H9 (cell line): ENCODE measurements at regions not wholly inside any gene's neighbourhood (a gene's known extent, or its start where the extent isn't known, plus 50 kb on each side); places are given as distances from the start of the nearest gene placed in this dataset.

ENCODE experiments used
- DNase-seq: peaks from one replicate; pipeline ENCODE4 v3.0.0-alpha.2; 2017
- H2AFZ ChIP-seq: one replicate; pipeline ENCODE4 v1.6.1; 2013; ENCODE audit warnings: mild to moderate bottlenecking, low read length, control low read depth, moderate library complexity
- H2AK5ac ChIP-seq: 2 replicates; pipeline ENCODE4 v1.6.1; 2013; ENCODE audit warnings: low read length, control low read depth, mixed read lengths; ENCODE audit not compliant: insufficient read length
- H2BK120ac ChIP-seq: one replicate; pipeline ENCODE4 v1.6.1; 2013; ENCODE audit warnings: low read depth, mild to moderate bottlenecking, low read length, control low read depth, inconsistent platforms; ENCODE audit not compliant: poor library complexity, severe bottlenecking
- H2BK12ac ChIP-seq: 2 replicates; pipeline ENCODE4 v1.6.1; 2013; ENCODE audit warnings: low read length, control low read depth, mixed read lengths, low read depth; ENCODE audit not compliant: insufficient read length
- H2BK15ac ChIP-seq: 2 replicates; pipeline ENCODE4 v1.6.1; 2013; ENCODE audit warnings: low read depth, low read length, control low read depth
- H2BK20ac ChIP-seq: one replicate; pipeline ENCODE4 v1.6.1; 2013; ENCODE audit warnings: low read depth, mild to moderate bottlenecking, low read length, control low read depth, inconsistent platforms; ENCODE audit not compliant: poor library complexity, severe bottlenecking
- H2BK5ac ChIP-seq: 2 replicates; pipeline ENCODE4 v1.6.1; 2013; ENCODE audit warnings: low read length, control low read depth, mixed read lengths; ENCODE audit not compliant: insufficient read length
- H3K14ac ChIP-seq: 2 replicates; pipeline ENCODE4 v1.6.1; 2013; ENCODE audit warnings: low read length, control low read depth; ENCODE audit not compliant: insufficient read depth
- H3K18ac ChIP-seq: 2 replicates; pipeline ENCODE4 v1.6.1; 2013; ENCODE audit warnings: low read depth, mild to moderate bottlenecking, mixed read lengths, low read length, control low read depth; ENCODE audit not compliant: insufficient read length
- H3K23ac ChIP-seq: 2 replicates; pipeline ENCODE4 v1.6.1; 2013; ENCODE audit warnings: low read length, control low read depth, mixed read lengths, low read depth; ENCODE audit not compliant: insufficient read length
- H3K23me2 ChIP-seq: 2 replicates; pipeline ENCODE4 v1.6.1; 2013; ENCODE audit warnings: low read depth, mild to moderate bottlenecking, mixed read lengths, low read length, control low read depth; ENCODE audit not compliant: insufficient read length, poor library complexity, severe bottlenecking
- H3K27ac ChIP-seq: 2 replicates; pipeline ENCODE4 v1.5.1; 2013; ENCODE audit warnings: low read length, control low read depth, mixed read lengths, low read depth; ENCODE audit not compliant: insufficient read length
- H3K27me3 ChIP-seq: 2 replicates; pipeline ENCODE4 v1.6.1; 2013; ENCODE audit warnings: low read length, control low read depth, inconsistent platforms; ENCODE audit not compliant: insufficient read depth
- H3K4ac ChIP-seq: 2 replicates; pipeline ENCODE4 v1.6.1; 2013; ENCODE audit warnings: low read depth, mild to moderate bottlenecking, control low read depth, inconsistent platforms, low read length, moderate library complexity
- H3K4me1 ChIP-seq: 2 replicates; pipeline ENCODE4 v1.6.1; 2013; ENCODE audit warnings: low read length, control low read depth, inconsistent platforms; ENCODE audit not compliant: insufficient read depth
- H3K4me2 ChIP-seq: 2 replicates; pipeline ENCODE4 v1.6.1; 2013; ENCODE audit warnings: low read length, control low read depth, mixed read lengths; ENCODE audit not compliant: insufficient read length, insufficient read depth
- H3K56ac ChIP-seq: 2 replicates; pipeline ENCODE4 v1.6.1; 2013; ENCODE audit warnings: low read depth, mild to moderate bottlenecking, mixed read lengths, low read length, control low read depth; ENCODE audit not compliant: insufficient read length
- H3K79me1 ChIP-seq: 2 replicates; pipeline ENCODE4 v1.6.1; 2013; ENCODE audit warnings: low read depth, mild to moderate bottlenecking, moderate library complexity, low read length, control low read depth, inconsistent platforms; ENCODE audit not compliant: insufficient read depth, poor library complexity, severe bottlenecking
- H3K79me2 ChIP-seq: 2 replicates; pipeline ENCODE4 v1.6.1; 2013; ENCODE audit warnings: low read length, control low read depth, inconsistent platforms; ENCODE audit not compliant: insufficient read depth
- H3K9ac ChIP-seq: 2 replicates; pipeline ENCODE4 v1.6.1; 2013; ENCODE audit warnings: low read length, control low read depth, mixed read lengths; ENCODE audit not compliant: insufficient read length; ENCODE audit errors: extremely low read depth
- H3K9me3 ChIP-seq: one replicate; pipeline ENCODE4 v1.6.1; 2013; ENCODE audit warnings: low read depth, low read length, inconsistent platforms; ENCODE audit not compliant: control insufficient read depth
- H3T11ph ChIP-seq: one replicate; pipeline ENCODE4 v1.6.1; 2013; ENCODE audit warnings: mild to moderate bottlenecking, low read length, control low read depth, inconsistent platforms
- H4K20me1 ChIP-seq: one replicate; pipeline ENCODE4 v1.6.1; 2013; ENCODE audit not compliant: control insufficient read depth, insufficient read length, insufficient read depth
- H4K5ac ChIP-seq: 2 replicates; pipeline ENCODE4 v1.6.1; 2013; ENCODE audit warnings: low read depth, mild to moderate bottlenecking, mixed read lengths, low read length, control low read depth; ENCODE audit not compliant: insufficient read length
- H4K8ac ChIP-seq: replicated peaks from 2 replicates; pipeline ENCODE4 v1.6.1; 2013; ENCODE audit warnings: low read length, control low read depth, mixed read lengths, low read depth; ENCODE audit not compliant: insufficient read length
- H4K91ac ChIP-seq: 2 replicates; pipeline ENCODE4 v1.6.1; 2013; ENCODE audit warnings: low read depth, mild to moderate bottlenecking, moderate library complexity, mixed read lengths, low read length, control low read depth; ENCODE audit not compliant: insufficient read length
- H3K27ac Mint-ChIP-seq, 3 experiments: 2 replicates in 2 of 3; 3 replicates in 1 of 3; pipeline ENCODE4 v1.8.0; 2020 to 2021; ENCODE audit warnings: mixed read lengths in 3 of 3, mild to moderate bottlenecking in 1 of 3, moderate library complexity in 1 of 3
- H3K27me3 Mint-ChIP-seq: 2 replicates; pipeline ENCODE4 v1.8.0; 2021; ENCODE audit warnings: low read depth, mild to moderate bottlenecking, moderate library complexity, mixed read lengths
- H3K36me3 Mint-ChIP-seq, 3 experiments: 2 replicates in 2 of 3; 3 replicates in 1 of 3; pipeline ENCODE4 v1.8.0; 2020 to 2021; ENCODE audit warnings: low read depth in 3 of 3, mixed read lengths in 3 of 3; ENCODE audit not compliant: insufficient read depth in 1 of 3
- H3K4me1 Mint-ChIP-seq, 2 experiments: 2 replicates each; pipeline ENCODE4 v1.8.0; 2020; ENCODE audit warnings: mixed read lengths in 2 of 2
- H3K4me3 Mint-ChIP-seq, 2 experiments: 2 replicates in 1 of 2; 3 replicates in 1 of 2; pipeline ENCODE4 v1.8.0; 2020 to 2021; ENCODE audit warnings: mild to moderate bottlenecking in 2 of 2, mixed read lengths in 2 of 2, moderate library complexity in 1 of 2
- H3K9me3 Mint-ChIP-seq, 2 experiments: 2 replicates in 1 of 2; 3 replicates in 1 of 2; pipeline ENCODE4 v1.8.0; 2020; ENCODE audit warnings: mild to moderate bottlenecking in 2 of 2, mixed read lengths in 2 of 2, moderate library complexity in 1 of 2
- CTCF ChIP-seq: fragments of 200-600 bp; sonication (generic); conservative IDR thresholded peaks from 3 replicates; pipeline ENCODE4 v1.8.0; 2021; ENCODE audit warnings: antibody characterized with exemption, mild to moderate bottlenecking
- WGBS: extraction: QIAGEN DNeasy Blood & Tissue Kit; methylation state at CpG from one replicate; pipeline ENCODE4 v1.1.7; 2013; ENCODE audit warnings: missing lambda C conversion rate, low lambda C conversion rate, mixed read lengths; ENCODE audit not compliant: insufficient read length; ENCODE audit errors: extremely low coverage; 5-methylcytosine and 5-hydroxymethylcytosine counted together

GRCh38 chr1:198829356-198829755 is 190.5 kb downstream of the PTPRC start:
- Histone ChIP-seq H3K4me2 (no peak overlapping the region), H3K9me3 (no peaks in the 10 kb centered on the region), H3K23me2 (no peaks in the 10 kb centered on the region), H3K79me1 (no peaks in the 10 kb centered on the region), H4K5ac (no peak overlapping the region), H2AFZ (no peak overlapping the region), H4K20me1 (no peaks in the 10 kb centered on the region), H3T11ph (no peak overlapping the region), H3K23ac (no peak overlapping the region), H2BK120ac (no peak overlapping the region), H3K4ac (no peak overlapping the region), H2BK5ac (no peak overlapping the region), H4K8ac (no peak overlapping the region), H2BK12ac (no peak overlapping the region), H2BK15ac (no peak overlapping the region), H3K9ac (no peak overlapping the region), H3K4me1 (no peaks in the 10 kb centered on the region), H3K56ac (no peak overlapping the region), H3K27ac (no peak overlapping the region), H4K91ac (no peak overlapping the region), H3K14ac (no peak overlapping the region), H2BK20ac (no peak overlapping the region), H3K18ac (no peak overlapping the region), H3K79me2 (no peaks in the 10 kb centered on the region), H2AK5ac (no peak overlapping the region), H3K27me3 (no peaks in the 10 kb centered on the region)
- H3K4me1 Mint-ChIP-seq = peaks cover 3 to 8% of the 10 kb centered on the region in 2 experiments
- no peak overlapping the region for H3K27ac Mint-ChIP-seq
- H3K36me3 Mint-ChIP-seq = no peaks in the 10 kb centered on the region
- DNase-seq = no peak
- WGBS = no CpG with 5 or more reads among the region's 2 CpGs
- H3K27me3 Mint-ChIP-seq = no peaks in the 10 kb centered on the region; the same call in 1 of the 2 replicates
- no peak overlapping the region for H3K4me3 Mint-ChIP-seq
- no peak for TF ChIP-seq CTCF
- H3K9me3 Mint-ChIP-seq = no peaks in the 10 kb centered on the region
